GM19467 (cell line): ENCODE measurements at regions not wholly inside any gene's neighbourhood (a gene's known extent, or its start where the extent isn't known, plus 50 kb on each side); places are given as distances from the start of the nearest gene placed in this dataset.

Experiments
- ATAC-seq: cut with Tn5 transposase; IDR thresholded peaks from one replicate; pipeline ENCODE4 v1.9.1; 2021; ENCODE audit warnings: mild to moderate bottlenecking, moderate library complexity; ENCODE audit not compliant: unreplicated experiment

GRCh38 chr7:49346195-49346899 is 422.0 kb downstream of the CDC14C start:
- no peak for ATAC-seq

GRCh38 chr7:49367072-49367471 is 406.4 kb upstream of the VWC2 start:
- ATAC-seq: no peak

- no peak for ATAC-seq
Measured at GRCh38 chr7:49371771-49372170, 401.7 kb upstream of the VWC2 start.

GRCh38 chr7:49376817-49377375 is 396.5 kb upstream of the VWC2 start:
- ATAC-seq: no peak

- ATAC-seq: no peak
Measured at GRCh38 chr7:49386792-49387191, 386.6 kb upstream of the VWC2 start.

- no peak for ATAC-seq
Measured at GRCh38 chr7:49389871-49390479, 383.5 kb upstream of the VWC2 start.

GRCh38 chr7:49396229-49396628 is 377.2 kb upstream of the VWC2 start:
- no peak for ATAC-seq

GRCh38 chr7:49397750-49398149 is 375.7 kb upstream of the VWC2 start:
- ATAC-seq: no peak

GRCh38 chr7:49398236-49398635 is 375.2 kb upstream of the VWC2 start:
- ATAC-seq: no peak

GRCh38 chr7:49398746-49399145 is 374.7 kb upstream of the VWC2 start:
- ATAC-seq: no peak

- ATAC-seq: no peak
Measured at GRCh38 chr7:49400891-49401550, 372.4 kb upstream of the VWC2 start.

GRCh38 chr7:49403844-49404243 is 369.6 kb upstream of the VWC2 start:
- no peak for ATAC-seq

- ATAC-seq: no peak
Measured at GRCh38 chr7:49407205-49407604, 366.2 kb upstream of the VWC2 start.

GRCh38 chr7:49417034-49417433 is 356.4 kb upstream of the VWC2 start:
- no peak for ATAC-seq

- no peak for ATAC-seq
Measured at GRCh38 chr7:49418963-49419362, 354.5 kb upstream of the VWC2 start.

GRCh38 chr7:49422564-49422963 is 350.9 kb upstream of the VWC2 start:
- ATAC-seq: no peak

- no peak for ATAC-seq
Measured at GRCh38 chr7:49424109-49424508, 349.3 kb upstream of the VWC2 start.

GRCh38 chr7:49425277-49425818 is 348.1 kb upstream of the VWC2 start:
- no peak for ATAC-seq

- ATAC-seq: no peak
Measured at GRCh38 chr7:49432254-49432653, 341.2 kb upstream of the VWC2 start.

GRCh38 chr7:49433794-49434193 is 339.6 kb upstream of the VWC2 start:
- no peak for ATAC-seq

GRCh38 chr7:49434846-49435245 is 338.6 kb upstream of the VWC2 start:
- no peak for ATAC-seq

- no peak for ATAC-seq
Measured at GRCh38 chr7:49438281-49438680, 335.2 kb upstream of the VWC2 start.
